HUES48 (cell line): ENCODE measurements at regions not wholly inside any gene's neighbourhood (a gene's known extent, or its start where the extent isn't known, plus 50 kb on each side); places are given as distances from the start of the nearest gene placed in this dataset.

ENCODE experiments used
- H3K27ac ChIP-seq: one replicate; pipeline ENCODE4 v1.7.0; 2013; ENCODE audit warnings: low read depth, low read length, inconsistent platforms
- H3K27me3 ChIP-seq: 2 replicates; pipeline ENCODE4 v1.6.1; 2013; ENCODE audit warnings: mild to moderate bottlenecking, low read length; ENCODE audit not compliant: control insufficient read depth, insufficient read depth
- H3K36me3 ChIP-seq: 2 replicates; pipeline ENCODE4 v1.6.1; 2013; ENCODE audit warnings: low read length; ENCODE audit not compliant: control insufficient read depth, insufficient read depth
- H3K4me1 ChIP-seq: 2 replicates; pipeline ENCODE4 v1.6.1; 2013; ENCODE audit warnings: mild to moderate bottlenecking, low read length; ENCODE audit not compliant: control insufficient read depth, insufficient read depth
- H3K4me3 ChIP-seq: 2 replicates; pipeline ENCODE4 v1.5.1; 2013; ENCODE audit warnings: mild to moderate bottlenecking, low read depth, low read length
- H3K9ac ChIP-seq: 2 replicates; pipeline ENCODE4 v1.6.1; 2013; ENCODE audit warnings: mild to moderate bottlenecking, low read depth, low read length, moderate library complexity
- H3K9me3 ChIP-seq: 2 replicates; pipeline ENCODE4 v1.6.1; 2013; ENCODE audit warnings: low read length; ENCODE audit not compliant: control insufficient read depth, insufficient read depth

DNA sequence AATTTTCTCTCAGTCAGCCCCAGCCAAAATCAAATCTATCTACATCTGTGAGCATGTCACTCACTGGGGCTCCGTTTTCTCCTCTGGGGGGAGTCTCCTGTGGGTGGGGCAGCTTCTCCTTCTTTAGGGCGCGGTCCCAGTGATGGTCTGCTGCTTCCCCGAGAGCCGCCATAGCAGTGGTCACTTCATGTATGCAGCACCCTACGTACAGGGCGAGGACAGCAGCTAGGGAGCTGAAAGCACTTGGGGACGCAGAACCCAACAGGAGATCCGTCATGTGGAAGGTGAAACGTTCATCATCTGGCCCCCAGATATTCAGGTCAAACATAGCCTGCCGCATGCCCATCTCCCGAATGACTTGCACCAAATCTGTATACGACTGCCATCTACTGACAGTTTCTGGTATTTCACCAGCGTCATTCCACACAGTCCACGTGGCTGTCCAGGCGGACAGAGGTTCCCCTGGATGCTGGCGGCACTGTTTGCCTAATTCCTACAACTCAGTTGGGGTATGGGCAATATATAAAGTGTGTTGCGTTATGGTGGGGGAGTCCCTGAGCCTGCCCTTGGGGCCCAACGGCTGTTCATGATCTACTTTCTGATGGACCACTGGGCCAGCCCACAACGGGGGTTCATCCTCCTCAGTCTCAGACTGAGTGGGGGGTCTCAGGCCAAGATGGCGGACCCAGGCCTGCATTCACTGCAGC is 795.0 kb downstream of the EFNA5 start:
- H3K9me3 ChIP-seq: peaks cover 20% of the 10 kb centered on the region
- H3K4me3 ChIP-seq: no peak overlapping the region
- no peaks in the 10 kb centered on the region for H3K36me3 ChIP-seq
- no peaks in the 10 kb centered on the region for H3K27me3 ChIP-seq
- no peaks in the 10 kb centered on the region for H3K4me1 ChIP-seq
- H3K27ac ChIP-seq: no peak overlapping the region
- H3K9ac ChIP-seq: no peak overlapping the region

- no peak overlapping the region for H3K27ac ChIP-seq
- no peak overlapping the region for H3K4me3 ChIP-seq
- H3K27me3 ChIP-seq: no peaks in the 10 kb centered on the region
- H3K36me3 ChIP-seq: no peaks in the 10 kb centered on the region
- peaks cover 20% of the 10 kb centered on the region for H3K9me3 ChIP-seq
- H3K4me1 ChIP-seq: no peaks in the 10 kb centered on the region
- H3K9ac ChIP-seq: no peak overlapping the region
These were observed 795.8 kb downstream of the EFNA5 start for GRCh38 chr5:106874974-106875373.

- H3K4me3 ChIP-seq: no peak overlapping the region
- H3K27ac ChIP-seq: no peak overlapping the region
- H3K9ac ChIP-seq: no peak overlapping the region
- no peaks in the 10 kb centered on the region for H3K4me1 ChIP-seq
- H3K27me3 ChIP-seq: no peaks in the 10 kb centered on the region
- H3K36me3 ChIP-seq: no peaks in the 10 kb centered on the region
- peaks cover 20% of the 10 kb centered on the region for H3K9me3 ChIP-seq
These were observed 796.2 kb downstream of the EFNA5 start for GRCh38 chr5:106874531-106874930.

- peaks cover 20% of the 10 kb centered on the region for H3K9me3 ChIP-seq
- H3K36me3 ChIP-seq: no peaks in the 10 kb centered on the region
- no peaks in the 10 kb centered on the region for H3K4me1 ChIP-seq
- no peak overlapping the region for H3K9ac ChIP-seq
- no peak overlapping the region for H3K4me3 ChIP-seq
- no peaks in the 10 kb centered on the region for H3K27me3 ChIP-seq
- no peak overlapping the region for H3K27ac ChIP-seq
These were observed 797.2 kb downstream of the EFNA5 start for GRCh38 chr5:106873568-106873967.

DNA sequence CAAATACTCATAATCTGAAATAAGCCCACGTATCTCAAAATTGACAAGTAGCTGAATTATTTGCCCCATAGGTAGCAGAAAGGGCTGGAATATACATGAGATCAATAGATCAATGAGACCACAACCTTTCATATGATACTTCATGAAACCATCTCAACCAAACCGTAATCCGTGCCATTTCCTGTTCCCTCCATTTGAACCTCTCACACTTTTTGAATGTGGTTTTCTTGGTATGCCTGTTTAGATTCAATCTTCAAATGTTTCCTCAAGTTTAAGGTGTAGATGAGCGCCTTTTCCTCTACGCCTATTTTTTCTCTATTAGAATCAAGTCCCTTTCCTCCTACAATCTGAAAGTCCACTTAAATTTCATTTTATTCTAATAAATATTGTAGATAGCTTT is 805.5 kb downstream of the EFNA5 start:
- H3K4me1 ChIP-seq: no peaks in the 10 kb centered on the region; the same call in 1 of the 2 replicates
- no peak overlapping the region for H3K4me3 ChIP-seq
- no peak overlapping the region for H3K9ac ChIP-seq
- no peak overlapping the region for H3K27ac ChIP-seq
- H3K27me3 ChIP-seq: no peaks in the 10 kb centered on the region
- no peaks in the 10 kb centered on the region for H3K36me3 ChIP-seq
- no peaks in the 10 kb centered on the region for H3K9me3 ChIP-seq

GRCh38 chr5:106862450-106863193 is 808.1 kb downstream of the EFNA5 start:
- H3K4me3 ChIP-seq: no peak overlapping the region
- H3K27me3 ChIP-seq: no peaks in the 10 kb centered on the region
- H3K36me3 ChIP-seq: no peaks in the 10 kb centered on the region
- no peak overlapping the region for H3K9ac ChIP-seq
- no peaks in the 10 kb centered on the region for H3K9me3 ChIP-seq
- no peaks in the 10 kb centered on the region; the same call in 1 of the 2 replicates for H3K4me1 ChIP-seq
- H3K27ac ChIP-seq: no peak overlapping the region

GRCh38 chr5:106860398-106861044 is 810.2 kb downstream of the EFNA5 start:
- Histone ChIP-seq H3K36me3 (no peaks in the 10 kb centered on the region; the same call in 1 of the 2 replicates), H3K4me1 (no peaks in the 10 kb centered on the region; the same call in 1 of the 2 replicates), H3K9ac (no peak overlapping the region), H3K27me3 (no peaks in the 10 kb centered on the region), H3K27ac (no peak overlapping the region), H3K4me3 (no peak overlapping the region), H3K9me3 (peaks cover 3% of the 10 kb centered on the region; the same call in 1 of the 2 replicates)

GRCh38 chr5:106858616-106859015 is 812.1 kb downstream of the EFNA5 start:
- Histone ChIP-seq H3K36me3 (no peaks in the 10 kb centered on the region; the same call in 1 of the 2 replicates), H3K27ac (no peak overlapping the region), H3K4me1 (no peaks in the 10 kb centered on the region; the same call in 1 of the 2 replicates), H3K9me3 (peaks cover 3% of the 10 kb centered on the region; the same call in 1 of the 2 replicates), H3K27me3 (no peaks in the 10 kb centered on the region), H3K4me3 (no peak overlapping the region), H3K9ac (no peak overlapping the region)

GRCh38 chr5:106854922-106855321 is 815.8 kb downstream of the EFNA5 start:
- Histone ChIP-seq H3K9ac (no peak overlapping the region), H3K27me3 (no peaks in the 10 kb centered on the region), H3K4me1 (no peaks in the 10 kb centered on the region), H3K4me3 (no peak overlapping the region), H3K36me3 (no peaks in the 10 kb centered on the region; the same call in 1 of the 2 replicates), H3K9me3 (peaks cover 3% of the 10 kb centered on the region; the same call in 1 of the 2 replicates), H3K27ac (no peak overlapping the region)

DNA sequence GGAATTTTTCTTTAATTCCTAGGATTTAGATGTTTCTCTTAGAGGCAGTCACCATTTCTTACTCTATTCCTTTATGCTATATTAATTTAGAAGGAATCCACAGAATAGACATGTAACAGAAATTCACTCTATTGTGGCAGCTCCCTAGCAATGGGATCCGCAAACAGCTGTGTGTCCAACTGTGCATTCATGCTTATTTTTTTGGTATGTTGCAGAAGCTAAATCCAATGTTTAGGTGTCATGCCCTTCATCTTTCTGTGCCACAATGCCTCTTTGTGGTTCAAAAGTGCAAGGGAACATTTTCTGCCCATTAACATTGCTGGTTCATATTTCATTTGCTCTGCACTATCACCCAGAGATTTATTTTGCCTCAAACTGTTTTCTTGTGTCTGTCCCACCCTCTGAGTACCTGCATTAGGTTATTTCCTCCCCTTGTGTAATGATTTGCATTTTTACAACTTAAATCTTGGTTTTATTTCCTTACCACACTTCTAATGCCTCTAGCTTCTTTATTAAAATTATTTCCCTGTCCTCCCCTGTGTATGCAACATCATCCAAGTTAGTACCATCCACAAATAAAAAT is 816.5 kb downstream of the EFNA5 start:
- Histone ChIP-seq H3K27me3 (no peaks in the 10 kb centered on the region), H3K9me3 (peaks cover 3% of the 10 kb centered on the region; the same call in 1 of the 2 replicates), H3K36me3 (no peaks in the 10 kb centered on the region; the same call in 1 of the 2 replicates), H3K9ac (no peak overlapping the region), H3K4me1 (no peaks in the 10 kb centered on the region), H3K27ac (no peak overlapping the region), H3K4me3 (no peak overlapping the region)
